OCI-LY1 (cell line): ENCODE measurements at regions not wholly inside any gene's neighbourhood (a gene's known extent, or its start where the extent isn't known, plus 50 kb on each side); places are given as distances from the start of the nearest gene placed in this dataset.

Experiments
- H2AFZ ChIP-seq: fragments of 200-600 bp; sonication (generic), shearing (Covaris generic); 2 replicates; pipeline ENCODE4 v1.6.0; 2014; ENCODE audit warnings: antibody characterized with exemption, mild to moderate bottlenecking, low read length
- H3F3A ChIP-seq: fragments of 200-600 bp; sonication (generic), shearing (Covaris generic); 2 replicates; pipeline ENCODE4 v1.6.0; 2014; ENCODE audit warnings: mild to moderate bottlenecking, antibody characterized with exemption, low read length, moderate library complexity; ENCODE audit not compliant: insufficient read depth
- H3K27ac ChIP-seq: fragments of 200-600 bp; sonication (generic); 2 replicates; pipeline ENCODE4 v1.5.1; 2014; ENCODE audit warnings: low read length, mixed run types, mild to moderate bottlenecking, low read depth; ENCODE audit not compliant: poor library complexity, severe bottlenecking
- H3K27me3 ChIP-seq: fragments of 200-600 bp; sonication (generic); 2 replicates; pipeline ENCODE4 v1.6.0; 2014; ENCODE audit warnings: antibody characterized with exemption, mild to moderate bottlenecking, low read length, moderate library complexity; ENCODE audit not compliant: insufficient read depth
- H3K36me3 ChIP-seq: fragments of 200-600 bp; sonication (generic); 2 replicates; pipeline ENCODE4 v1.6.1; 2014; ENCODE audit warnings: mild to moderate bottlenecking, antibody characterized with exemption, low read length, moderate library complexity, mixed read lengths; ENCODE audit not compliant: insufficient read depth
- H3K4me1 ChIP-seq: fragments of 200-600 bp; sonication (generic); 2 replicates; pipeline ENCODE4 v1.5.1; 2014; ENCODE audit warnings: mild to moderate bottlenecking, low read length, moderate library complexity; ENCODE audit not compliant: insufficient read depth, severe bottlenecking
- H3K4me2 ChIP-seq: fragments of 200-600 bp; sonication (generic), shearing (Covaris generic); 2 replicates; pipeline ENCODE4 v1.6.1; 2014; ENCODE audit warnings: low read length
- H3K4me3 ChIP-seq: fragments of 200-600 bp; sonication (generic); 2 replicates; pipeline ENCODE4 v1.5.1; 2014; ENCODE audit warnings: low read length, low read depth, mild to moderate bottlenecking, mixed read lengths; ENCODE audit not compliant: poor library complexity, severe bottlenecking
- H3K79me2 ChIP-seq: fragments of 200-600 bp; shearing (Covaris generic); 2 replicates; pipeline ENCODE4 v1.6.1; 2016; ENCODE audit warnings: mixed run types, low read length, mixed read lengths; ENCODE audit not compliant: insufficient read depth
- H3K9ac ChIP-seq: fragments of 200-600 bp; sonication (generic), shearing (Covaris generic); 2 replicates; pipeline ENCODE4 v1.6.1; 2014; ENCODE audit warnings: mild to moderate bottlenecking, low read length, mixed read lengths
- H3K9me2 ChIP-seq: fragments of 200-600 bp; sonication (generic), shearing (Covaris generic); 2 replicates; pipeline ENCODE4 v1.6.1; 2014; ENCODE audit warnings: low read depth, mild to moderate bottlenecking, low read length, mixed read lengths
- H3K9me3 ChIP-seq: fragments of 200-600 bp; shearing (Covaris generic); 2 replicates; pipeline ENCODE4 v1.6.1; 2014; ENCODE audit warnings: low read length, mixed read lengths
- H4K20me1 ChIP-seq: fragments of 200-600 bp; sonication (generic), shearing (Covaris generic); 2 replicates; pipeline ENCODE4 v1.6.0; 2016; ENCODE audit warnings: mild to moderate bottlenecking, low read length; ENCODE audit not compliant: insufficient read depth
- EZH2 ChIP-seq: fragments of 200-600 bp; sonication (generic), shearing (Covaris generic); IDR thresholded peaks from 2 replicates; pipeline ENCODE4 v1.8.0; 2017; ENCODE audit warnings: borderline replicate concordance, mixed run types, mild to moderate bottlenecking, antibody characterized with exemption, low read length, moderate library complexity, mixed read lengths
- TF ChIP-seq, protein P1 (sequence below): fragments of 200-600 bp; sonication (generic), shearing (Covaris generic); IDR thresholded peaks from 2 replicates; pipeline ENCODE4 v1.5.1; 2017; ENCODE audit warnings: mild to moderate bottlenecking, antibody characterized with exemption, low read length, moderate library complexity, mixed read lengths

DNA sequence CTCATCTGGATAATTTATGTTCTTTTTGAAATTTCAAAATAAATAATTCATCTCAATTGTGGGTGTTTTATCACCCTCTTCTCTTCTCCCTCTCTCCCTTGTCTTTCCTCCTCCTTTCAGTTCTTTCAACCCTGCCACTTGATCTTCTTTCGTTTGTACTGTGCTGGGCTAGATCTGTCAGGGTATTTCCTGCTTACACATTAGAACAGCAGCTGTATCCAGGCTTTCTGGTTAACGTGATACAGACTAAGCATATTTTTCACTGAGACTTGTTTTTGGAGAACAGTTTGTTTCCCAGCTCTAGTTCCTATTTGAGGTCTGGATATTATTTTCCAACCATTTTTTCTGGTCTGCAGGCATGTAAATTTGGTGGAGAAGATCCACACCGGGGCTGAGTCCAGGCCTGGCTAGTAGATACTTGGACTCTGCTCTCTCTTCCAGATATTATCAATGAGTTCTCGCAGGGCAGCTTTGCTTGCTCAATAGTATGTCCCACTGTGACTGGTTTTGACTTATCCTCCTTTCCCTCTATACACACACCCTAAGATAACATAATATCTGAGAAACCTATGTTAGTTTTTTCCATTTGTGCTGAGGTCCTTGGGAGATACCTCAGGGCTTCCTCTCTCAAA is 1310.7 kb upstream of the TENM3 start:
- H4K20me1 ChIP-seq, result no peaks in the 10 kb centered on the region
- H3K9me3 ChIP-seq, result no peaks in the 10 kb centered on the region
- no peak overlapping the region for H2AFZ ChIP-seq
- H3K36me3 ChIP-seq, result no peaks in the 10 kb centered on the region
- H3K4me2 ChIP-seq, result no peak overlapping the region
- H3K79me2 ChIP-seq, result no peaks in the 10 kb centered on the region
- H3F3A ChIP-seq, result no peaks in the 10 kb centered on the region
- H3K4me1 ChIP-seq, result peaks cover 6% of the 10 kb centered on the region
- TF ChIP-seq, protein P1, sequence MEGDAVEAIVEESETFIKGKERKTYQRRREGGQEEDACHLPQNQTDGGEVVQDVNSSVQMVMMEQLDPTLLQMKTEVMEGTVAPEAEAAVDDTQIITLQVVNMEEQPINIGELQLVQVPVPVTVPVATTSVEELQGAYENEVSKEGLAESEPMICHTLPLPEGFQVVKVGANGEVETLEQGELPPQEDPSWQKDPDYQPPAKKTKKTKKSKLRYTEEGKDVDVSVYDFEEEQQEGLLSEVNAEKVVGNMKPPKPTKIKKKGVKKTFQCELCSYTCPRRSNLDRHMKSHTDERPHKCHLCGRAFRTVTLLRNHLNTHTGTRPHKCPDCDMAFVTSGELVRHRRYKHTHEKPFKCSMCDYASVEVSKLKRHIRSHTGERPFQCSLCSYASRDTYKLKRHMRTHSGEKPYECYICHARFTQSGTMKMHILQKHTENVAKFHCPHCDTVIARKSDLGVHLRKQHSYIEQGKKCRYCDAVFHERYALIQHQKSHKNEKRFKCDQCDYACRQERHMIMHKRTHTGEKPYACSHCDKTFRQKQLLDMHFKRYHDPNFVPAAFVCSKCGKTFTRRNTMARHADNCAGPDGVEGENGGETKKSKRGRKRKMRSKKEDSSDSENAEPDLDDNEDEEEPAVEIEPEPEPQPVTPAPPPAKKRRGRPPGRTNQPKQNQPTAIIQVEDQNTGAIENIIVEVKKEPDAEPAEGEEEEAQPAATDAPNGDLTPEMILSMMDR, result no peak
- TF ChIP-seq EZH2, result no peak
- no peaks in the 10 kb centered on the region for H3K27me3 ChIP-seq
- H3K9ac ChIP-seq, result no peak overlapping the region
- H3K4me3 ChIP-seq, result no peak overlapping the region
- H3K9me2 ChIP-seq, result no peaks in the 10 kb centered on the region
- H3K27ac ChIP-seq, result no peak overlapping the region

DNA sequence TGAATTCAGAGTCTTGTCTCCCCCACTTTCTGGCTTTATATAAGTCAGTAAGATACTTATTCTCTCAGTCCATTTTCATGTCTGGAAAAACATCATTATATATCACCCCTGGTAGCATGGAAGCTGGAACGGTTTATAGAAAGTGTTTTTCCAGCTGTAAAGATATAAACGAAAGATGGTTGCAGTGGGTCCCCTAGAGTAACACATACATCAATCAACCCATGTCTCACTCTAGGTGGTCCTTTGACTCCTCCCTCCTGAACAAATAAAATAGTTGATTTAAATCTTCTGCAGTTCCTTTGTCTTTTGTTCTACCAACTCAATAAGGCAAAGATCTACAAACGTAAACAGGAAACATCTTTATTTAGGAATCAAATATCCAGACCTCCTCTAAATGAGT is 1306.1 kb upstream of the TENM3 start:
- H2AFZ ChIP-seq, result peak overlapping the region; percentile 60; the same call in 1 of the 2 replicates
- H3F3A ChIP-seq, result no peaks in the 10 kb centered on the region; the same call in 1 of the 2 replicates
- no peak overlapping the region for H3K27ac ChIP-seq
- H4K20me1 ChIP-seq, result no peaks in the 10 kb centered on the region
- H3K36me3 ChIP-seq, result no peaks in the 10 kb centered on the region
- H3K4me2 ChIP-seq, result no peak overlapping the region
- H3K4me1 ChIP-seq, result peaks cover 6% of the 10 kb centered on the region
- no peak overlapping the region for H3K9ac ChIP-seq
- TF ChIP-seq EZH2, result no peak
- no peaks in the 10 kb centered on the region for H3K9me2 ChIP-seq
- no peaks in the 10 kb centered on the region for H3K79me2 ChIP-seq
- no peaks in the 10 kb centered on the region for H3K27me3 ChIP-seq
- no peaks in the 10 kb centered on the region for H3K9me3 ChIP-seq
- no peak overlapping the region for H3K4me3 ChIP-seq

DNA sequence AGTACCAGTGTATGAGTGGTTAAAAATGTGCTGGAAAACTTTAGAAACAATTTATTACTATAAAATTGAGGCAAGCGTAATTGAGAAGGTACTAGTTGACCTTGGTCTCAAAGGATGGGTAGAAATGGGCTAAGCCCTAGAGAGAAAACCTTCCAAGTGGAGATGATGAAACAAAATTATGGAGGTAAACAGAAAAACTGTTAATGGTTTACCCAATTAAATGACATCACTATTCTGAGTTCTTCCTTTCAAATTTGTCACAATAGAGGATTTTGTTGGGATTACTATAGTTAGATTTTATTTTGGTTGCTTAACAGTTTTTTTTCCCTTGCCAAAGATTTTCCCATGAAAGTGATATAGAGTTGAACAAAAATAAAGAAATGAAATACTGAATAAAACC is 1302.5 kb upstream of the TENM3 start:
- H3K9me3 ChIP-seq, result no peaks in the 10 kb centered on the region
- no peaks in the 10 kb centered on the region for H3K27me3 ChIP-seq
- H3K9ac ChIP-seq, result no peak overlapping the region
- H3K27ac ChIP-seq, result no peak overlapping the region
- H3K36me3 ChIP-seq, result no peaks in the 10 kb centered on the region; the same call in 1 of the 2 replicates
- H3K79me2 ChIP-seq, result no peaks in the 10 kb centered on the region
- H3K4me1 ChIP-seq, result peaks cover 6% of the 10 kb centered on the region
- no peak overlapping the region for H3K4me3 ChIP-seq
- no peaks in the 10 kb centered on the region; the same call in 1 of the 2 replicates for H3F3A ChIP-seq
- no peaks in the 10 kb centered on the region for H3K9me2 ChIP-seq
- no peak overlapping the region for H2AFZ ChIP-seq
- no peak for TF ChIP-seq EZH2
- TF ChIP-seq, protein P1, result no peak
- no peak overlapping the region for H3K4me2 ChIP-seq
- H4K20me1 ChIP-seq, result no peaks in the 10 kb centered on the region
